ENCODE measurements at regions not wholly inside any gene's neighbourhood (a gene's known extent, or its start where the extent isn't known, plus 50 kb on each side); places are given as distances from the start of the nearest gene placed in this dataset.

DNA sequence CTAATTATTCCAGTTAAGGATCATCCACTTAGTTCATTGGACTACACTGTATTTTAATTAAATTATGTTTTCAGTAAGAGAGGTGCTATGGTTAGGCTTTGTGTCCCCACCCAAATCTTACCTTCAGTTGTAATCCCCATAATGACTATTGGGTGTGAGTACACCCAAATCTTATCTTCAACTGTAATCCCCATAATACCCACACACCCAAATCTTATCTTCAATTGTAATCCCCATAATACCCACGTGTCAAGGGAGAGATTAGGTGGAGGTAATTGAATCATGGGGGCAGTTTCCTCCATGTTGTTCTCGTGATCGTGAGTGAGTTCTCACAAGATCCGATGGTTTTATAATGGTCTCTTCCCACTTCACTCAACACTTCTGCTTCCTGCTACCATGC is 208.0 kb upstream of the PHACTR1 start:
- H2AFZ ChIP-seq (ENCODE audit: low read length) = no peak overlapping the region
- no peak overlapping the region for H2BK12ac ChIP-seq (ENCODE audit: insufficient read length, low read depth, low read length)
- no peaks in the 10 kb centered on the region for H3K79me1 ChIP-seq (ENCODE audit: insufficient read depth, low read depth, low read length, poor library complexity, severe bottlenecking)
- H3K9me3 ChIP-seq (ENCODE audit: control insufficient read depth, low read depth, low read length) = no peaks in the 10 kb centered on the region
- H3K4me1 ChIP-seq (ENCODE audit: insufficient read depth, low read length) = no peaks in the 10 kb centered on the region
- H3K9ac ChIP-seq (ENCODE audit: extremely low read depth, insufficient read length, low read length) = no peak overlapping the region
- no peak overlapping the region for H3K4ac ChIP-seq (ENCODE audit: low read depth, low read length)
- Mint-ChIP-seq H3K9me3 (no peaks in the 10 kb centered on the region; a peak in 2 of 5 replicates), H3K4me1 (peaks cover 3 to 6% of the 10 kb centered on the region in 2 experiments; a peak in 3 of 4 replicates), H3K4me3 (no peak overlapping the region), H3K36me3 (ENCODE audit: insufficient read depth in 1 of 3, low read depth in 3 of 3) (peaks cover 0 to 3% (median 0%) of the 10 kb centered on the region in 3 experiments; a peak in 2 of 7 replicates), H3K27ac (no peak overlapping the region), H3K27me3 (ENCODE audit: low read depth) (no peaks in the 10 kb centered on the region)
- H3K14ac ChIP-seq (ENCODE audit: insufficient read depth, low read length) = no peak overlapping the region
- H3K79me2 ChIP-seq (ENCODE audit: insufficient read depth, low read length) = no peaks in the 10 kb centered on the region
- no peak overlapping the region for H3K56ac ChIP-seq (ENCODE audit: insufficient read length, low read depth, low read length)
- WGBS (ENCODE audit: extremely low coverage, insufficient read length, low lambda C conversion rate) = no CpG with 5 or more reads among the region's 4 CpGs
- no peak overlapping the region for H3K23ac ChIP-seq (ENCODE audit: insufficient read length, low read depth, low read length)
- no peak overlapping the region for H2BK5ac ChIP-seq (ENCODE audit: insufficient read length, low read length)
- no peak overlapping the region for H3K18ac ChIP-seq (ENCODE audit: insufficient read length, low read depth, low read length)
- no peak overlapping the region for H4K5ac ChIP-seq (ENCODE audit: insufficient read length, low read depth, low read length)
- H4K91ac ChIP-seq (ENCODE audit: insufficient read length, low read depth, low read length) = no peak overlapping the region
- no peak for DNase-seq
- no peak overlapping the region for H2BK20ac ChIP-seq (ENCODE audit: low read depth, low read length, poor library complexity, severe bottlenecking)
- H4K20me1 ChIP-seq (ENCODE audit: control insufficient read depth, insufficient read depth, insufficient read length) = no peaks in the 10 kb centered on the region
- no peak overlapping the region for H3K27ac ChIP-seq (ENCODE audit: insufficient read length, low read depth, low read length)
- H3K27me3 ChIP-seq (ENCODE audit: insufficient read depth, low read length) = no peaks in the 10 kb centered on the region
- no peak overlapping the region for H2BK120ac ChIP-seq (ENCODE audit: low read depth, low read length, poor library complexity, severe bottlenecking)
- H4K8ac ChIP-seq (replicated peaks; ENCODE audit: insufficient read length, low read depth, low read length) = no peak overlapping the region
- H2BK15ac ChIP-seq (ENCODE audit: low read depth, low read length) = no peak overlapping the region
- H3K23me2 ChIP-seq (ENCODE audit: insufficient read length, low read depth, low read length, poor library complexity, severe bottlenecking) = no peaks in the 10 kb centered on the region
- TF ChIP-seq, protein P1, sequence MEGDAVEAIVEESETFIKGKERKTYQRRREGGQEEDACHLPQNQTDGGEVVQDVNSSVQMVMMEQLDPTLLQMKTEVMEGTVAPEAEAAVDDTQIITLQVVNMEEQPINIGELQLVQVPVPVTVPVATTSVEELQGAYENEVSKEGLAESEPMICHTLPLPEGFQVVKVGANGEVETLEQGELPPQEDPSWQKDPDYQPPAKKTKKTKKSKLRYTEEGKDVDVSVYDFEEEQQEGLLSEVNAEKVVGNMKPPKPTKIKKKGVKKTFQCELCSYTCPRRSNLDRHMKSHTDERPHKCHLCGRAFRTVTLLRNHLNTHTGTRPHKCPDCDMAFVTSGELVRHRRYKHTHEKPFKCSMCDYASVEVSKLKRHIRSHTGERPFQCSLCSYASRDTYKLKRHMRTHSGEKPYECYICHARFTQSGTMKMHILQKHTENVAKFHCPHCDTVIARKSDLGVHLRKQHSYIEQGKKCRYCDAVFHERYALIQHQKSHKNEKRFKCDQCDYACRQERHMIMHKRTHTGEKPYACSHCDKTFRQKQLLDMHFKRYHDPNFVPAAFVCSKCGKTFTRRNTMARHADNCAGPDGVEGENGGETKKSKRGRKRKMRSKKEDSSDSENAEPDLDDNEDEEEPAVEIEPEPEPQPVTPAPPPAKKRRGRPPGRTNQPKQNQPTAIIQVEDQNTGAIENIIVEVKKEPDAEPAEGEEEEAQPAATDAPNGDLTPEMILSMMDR (conservative IDR thresholded peaks at IDR 0.05) = no peak
- H3K4me2 ChIP-seq (ENCODE audit: insufficient read depth, insufficient read length, low read length) = no peak overlapping the region
- no peak overlapping the region for H2AK5ac ChIP-seq (ENCODE audit: insufficient read length, low read length)
- no peak overlapping the region for H3T11ph ChIP-seq (ENCODE audit: low read length)

All from H9 (cell line).